Epithelial cell of esophagus (primary cell): ENCODE measurements at regions not wholly inside any gene's neighbourhood (a gene's known extent, or its start where the extent isn't known, plus 50 kb on each side); places are given as distances from the start of the nearest gene placed in this dataset.

ENCODE experiments used
- DNase-seq: peaks from one replicate; pipeline ENCODE4 v3.0.0; 2010; ENCODE audit warnings: low read depth
- H3K4me3 ChIP-seq: 2 replicates; pipeline ENCODE4 v1.5.1; 2011; ENCODE audit warnings: mild to moderate bottlenecking, low read length, control low read depth
- TF ChIP-seq, protein P1 (sequence below): IDR thresholded peaks from 2 replicates; pipeline ENCODE4 v1.5.1; 2011; ENCODE audit warnings: low read depth, mild to moderate bottlenecking, low read length, control low read depth, inconsistent platforms; ENCODE audit not compliant: insufficient read depth; ENCODE audit errors: missing control alignments

DNA sequence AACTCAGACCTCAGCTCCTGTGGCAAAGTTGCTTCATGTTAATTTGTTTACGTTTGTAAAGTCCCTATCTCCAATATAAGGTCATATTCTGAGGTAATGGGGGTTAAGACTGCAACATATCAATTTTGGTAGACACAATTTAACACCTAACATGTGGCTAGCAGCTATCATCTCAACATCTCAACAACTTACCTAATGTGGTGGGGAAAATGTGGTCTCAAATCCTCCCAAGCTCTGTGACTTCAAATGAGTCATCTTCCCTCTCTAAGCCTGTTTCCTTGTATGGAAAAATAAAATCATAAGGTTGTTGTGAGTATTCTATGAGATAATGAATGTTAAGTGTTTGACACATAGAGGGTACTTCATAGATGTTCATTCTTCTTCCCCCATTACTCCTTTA, 443.3 kb downstream of the CDK5RAP2 start:
- no peak overlapping the region for H3K4me3 ChIP-seq

GRCh38 chr9:120117081-120117480, 462.9 kb downstream of the CDK5RAP2 start:
- H3K4me3 ChIP-seq, result no peak overlapping the region
- DNase-seq, result no peak
- TF ChIP-seq, protein P1, sequence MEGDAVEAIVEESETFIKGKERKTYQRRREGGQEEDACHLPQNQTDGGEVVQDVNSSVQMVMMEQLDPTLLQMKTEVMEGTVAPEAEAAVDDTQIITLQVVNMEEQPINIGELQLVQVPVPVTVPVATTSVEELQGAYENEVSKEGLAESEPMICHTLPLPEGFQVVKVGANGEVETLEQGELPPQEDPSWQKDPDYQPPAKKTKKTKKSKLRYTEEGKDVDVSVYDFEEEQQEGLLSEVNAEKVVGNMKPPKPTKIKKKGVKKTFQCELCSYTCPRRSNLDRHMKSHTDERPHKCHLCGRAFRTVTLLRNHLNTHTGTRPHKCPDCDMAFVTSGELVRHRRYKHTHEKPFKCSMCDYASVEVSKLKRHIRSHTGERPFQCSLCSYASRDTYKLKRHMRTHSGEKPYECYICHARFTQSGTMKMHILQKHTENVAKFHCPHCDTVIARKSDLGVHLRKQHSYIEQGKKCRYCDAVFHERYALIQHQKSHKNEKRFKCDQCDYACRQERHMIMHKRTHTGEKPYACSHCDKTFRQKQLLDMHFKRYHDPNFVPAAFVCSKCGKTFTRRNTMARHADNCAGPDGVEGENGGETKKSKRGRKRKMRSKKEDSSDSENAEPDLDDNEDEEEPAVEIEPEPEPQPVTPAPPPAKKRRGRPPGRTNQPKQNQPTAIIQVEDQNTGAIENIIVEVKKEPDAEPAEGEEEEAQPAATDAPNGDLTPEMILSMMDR, result no peak

More for the DNA sequence above, 443.3 kb downstream of the CDK5RAP2 start:
- no peak for DNase-seq
- TF ChIP-seq, protein P1, result no peak

GRCh38 chr9:120110520-120110919, 469.4 kb downstream of the CDK5RAP2 start:
- TF ChIP-seq, protein P1, result no peak
- no peak for DNase-seq
- no peak overlapping the region for H3K4me3 ChIP-seq

- no peak for DNase-seq
- TF ChIP-seq, protein P1, result no peak
These were observed 470.7 kb downstream of the CDK5RAP2 start for GRCh38 chr9:120109242-120109641.

GRCh38 chr9:120107138-120107537, 472.8 kb downstream of the CDK5RAP2 start:
- DNase-seq, result no peak
- no peak overlapping the region for H3K4me3 ChIP-seq
- TF ChIP-seq, protein P1, result no peak

More at GRCh38 chr9:120109242-120109641, 470.7 kb downstream of the CDK5RAP2 start:
- H3K4me3 ChIP-seq, result no peak overlapping the region

GRCh38 chr9:120104771-120105170, 475.2 kb downstream of the CDK5RAP2 start:
- peak; percentile 8 for DNase-seq
- TF ChIP-seq, protein P1, result no peak
- no peak overlapping the region for H3K4me3 ChIP-seq

- DNase-seq, result no peak
- TF ChIP-seq, protein P1, result no peak
- no peak overlapping the region for H3K4me3 ChIP-seq
These were observed 479.4 kb downstream of the CDK5RAP2 start for GRCh38 chr9:120100595-120100994.
